Colon (tissue), 2 donors: ENCODE measurements at regions not wholly inside any gene's neighbourhood (a gene's known extent, or its start where the extent isn't known, plus 50 kb on each side); places are given as distances from the start of the nearest gene placed in this dataset.

Experiments used
- FAIRE-seq: peaks from 2 replicates; lab custom pipeline; 2012; peaks lifted over from hg19 to GRCh38; lab: Jason Lieb, UNC
- donor health status: control.
- donor health status: control.

DNA sequence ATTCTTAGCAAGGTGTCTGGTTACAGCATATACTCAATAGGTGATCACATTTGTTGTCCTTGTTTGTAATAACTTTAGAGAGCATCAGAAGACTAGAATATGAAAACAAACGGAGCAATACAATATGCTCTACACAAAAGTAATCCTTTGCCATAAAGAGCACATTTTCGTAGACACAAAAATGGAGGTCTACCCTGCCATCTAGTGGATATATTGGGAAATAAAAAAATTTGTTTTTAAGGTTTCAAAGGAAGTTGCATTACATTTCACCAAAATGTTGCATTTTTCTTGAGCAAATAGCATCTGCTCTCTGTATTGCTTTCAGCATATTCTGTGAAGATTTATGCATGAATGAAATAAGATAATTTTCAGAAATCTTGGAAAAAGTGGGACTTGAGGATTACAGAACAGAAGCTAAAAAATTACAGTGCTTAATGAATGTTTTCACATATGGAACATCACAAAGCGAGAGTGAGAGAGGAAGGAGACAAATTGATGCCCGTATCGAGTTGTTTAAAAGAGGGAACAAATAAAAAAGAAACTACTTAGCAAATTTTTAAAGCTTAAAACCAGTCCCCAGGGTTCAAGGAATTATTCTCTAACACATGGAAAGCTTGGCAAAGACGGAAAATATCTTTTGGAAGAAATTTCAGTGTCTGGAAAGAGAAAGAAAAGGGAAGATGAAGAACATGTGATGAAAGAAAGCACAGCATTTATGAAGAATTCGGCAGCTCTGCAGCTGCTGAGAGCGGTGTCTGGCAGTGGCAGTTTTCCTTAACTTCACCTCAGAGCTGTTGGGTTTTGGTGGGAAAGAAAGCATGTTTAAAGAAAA is 390.1 kb downstream of the ANKRD50 start:
- peak; percentile 61 for FAIRE-seq

DNA sequence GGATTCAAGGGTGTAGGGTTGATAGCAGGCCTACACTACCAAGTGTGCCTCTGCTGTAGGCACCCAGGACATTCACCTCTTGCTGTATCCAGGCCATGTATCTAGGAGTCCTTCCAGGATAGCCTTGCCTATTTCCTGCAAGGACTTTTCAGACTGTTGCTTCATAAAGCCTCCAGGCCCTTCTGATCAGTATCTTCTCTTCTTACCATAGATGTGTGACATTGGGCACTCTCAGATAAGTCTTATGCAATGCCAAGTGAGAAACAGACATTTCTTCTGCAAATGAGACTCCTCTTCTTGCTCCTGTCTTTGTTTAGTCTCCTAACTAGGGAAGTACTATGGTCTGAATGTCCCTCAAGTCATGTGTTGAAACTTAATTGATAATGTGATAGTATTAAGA is 386.8 kb downstream of the ANKRD50 start:
- no peak for FAIRE-seq

DNA sequence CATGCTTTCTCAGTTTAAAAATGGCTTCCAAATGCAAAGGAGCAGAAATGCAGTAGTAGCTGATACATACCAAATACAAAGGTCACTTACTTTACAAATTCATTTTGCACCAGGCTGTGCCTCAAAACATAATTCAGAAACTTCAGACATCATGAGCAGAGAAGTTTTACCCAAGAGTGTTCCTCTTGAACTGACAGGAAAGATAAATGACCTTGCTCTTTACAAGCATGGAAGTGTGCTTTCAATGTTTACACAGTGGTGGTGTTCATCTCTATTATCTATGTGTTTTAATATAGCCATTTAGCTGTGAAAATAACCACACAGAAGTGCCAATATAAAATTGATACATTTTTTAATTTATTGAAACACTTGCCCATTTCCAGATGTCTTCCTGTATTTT is 383.4 kb downstream of the ANKRD50 start:
- FAIRE-seq: no peak

DNA sequence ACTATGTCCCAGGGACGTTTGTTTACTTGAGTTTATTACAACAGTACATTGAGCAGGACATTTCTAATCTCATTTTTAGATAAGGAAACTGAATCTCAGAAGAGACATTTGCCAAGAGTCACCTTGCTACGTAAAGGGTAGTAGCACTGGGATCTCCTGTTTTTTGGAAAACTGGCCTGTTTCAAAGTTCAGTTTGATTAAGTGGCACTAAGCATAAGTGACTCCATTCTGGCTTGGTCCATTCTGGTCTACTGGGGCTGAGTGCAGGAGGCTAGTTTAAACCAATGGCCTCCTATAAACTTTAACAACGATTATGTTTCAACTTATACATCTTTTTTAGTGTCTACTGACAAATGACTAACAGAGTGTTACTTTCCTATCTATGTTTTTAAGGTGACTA is 382.5 kb downstream of the ANKRD50 start:
- no peak for FAIRE-seq

DNA sequence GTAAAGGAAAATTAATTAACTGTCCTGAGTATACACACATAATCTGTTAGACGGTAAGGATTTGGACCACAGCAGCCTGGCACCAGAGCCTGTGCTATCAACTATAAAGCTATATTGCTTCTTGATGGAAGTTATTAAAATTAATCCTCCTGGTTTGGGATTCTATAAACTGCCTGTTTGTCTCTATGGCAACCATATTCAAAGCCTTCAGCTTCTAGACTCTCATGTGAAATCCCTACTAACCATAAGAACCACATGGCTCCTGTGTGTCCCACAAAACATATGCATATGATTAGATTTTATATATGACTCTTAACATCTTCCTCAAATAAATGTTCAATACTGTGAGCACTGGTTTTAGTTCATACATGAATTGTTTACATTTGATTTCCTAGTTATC is 380.8 kb downstream of the ANKRD50 start:
- FAIRE-seq: no peak

DNA sequence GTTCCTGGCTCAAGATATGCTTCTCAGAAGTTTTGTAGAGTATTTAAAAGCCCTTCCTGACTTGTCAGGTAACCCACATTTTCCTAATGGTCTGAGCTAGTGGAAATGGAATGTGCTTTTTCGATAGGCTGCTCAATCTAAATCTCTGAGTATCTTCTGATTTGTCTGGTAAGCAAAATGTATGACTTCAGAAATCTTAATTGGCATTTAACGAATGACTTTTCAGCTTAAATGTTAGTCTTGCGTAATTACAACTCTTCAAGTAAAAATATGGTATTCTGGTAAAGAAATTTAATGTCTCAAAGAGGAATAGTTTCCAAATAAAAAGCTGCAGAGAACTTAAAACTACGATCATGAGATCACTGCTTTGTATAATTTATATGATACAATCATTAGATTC is 379.1 kb downstream of the ANKRD50 start:
- FAIRE-seq: no peak

DNA sequence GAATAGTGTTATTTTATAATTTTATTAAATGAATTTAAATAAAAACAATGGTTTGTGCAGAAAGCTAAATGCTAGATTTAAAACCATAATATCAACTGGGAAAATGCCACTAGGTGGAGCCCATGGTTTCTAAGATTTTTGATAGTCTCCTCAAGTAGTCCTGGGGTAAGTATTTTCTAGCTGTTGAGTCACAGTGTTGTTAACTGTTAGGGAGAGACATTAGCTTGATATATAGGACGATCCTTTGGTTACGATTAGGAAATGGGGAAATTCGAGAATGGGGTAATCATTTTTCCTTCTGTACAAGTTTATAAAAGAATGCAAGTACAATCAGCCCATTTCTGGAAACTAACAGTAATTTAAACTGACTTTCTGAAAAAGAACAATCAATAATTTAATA is 378.4 kb downstream of the ANKRD50 start:
- peak; percentile 88 for FAIRE-seq

DNA sequence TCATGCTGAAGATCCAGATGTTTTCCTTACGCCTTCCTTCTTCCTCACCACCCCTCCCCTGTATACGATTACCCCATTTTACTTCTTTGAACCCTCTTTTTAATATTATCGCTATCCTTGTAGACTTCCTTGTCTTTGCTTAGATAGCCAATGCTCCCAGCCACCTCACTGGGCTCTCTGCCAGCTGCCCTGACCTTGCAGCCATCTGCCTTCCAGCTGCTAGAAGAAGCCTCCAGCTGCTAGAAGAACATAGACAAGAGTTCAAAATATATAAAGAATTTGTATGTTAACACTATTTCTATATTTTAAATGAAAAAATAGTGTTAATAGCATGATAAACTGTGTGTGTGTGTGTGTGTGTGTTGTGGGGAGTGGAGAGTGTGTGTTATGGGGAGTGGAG is 374.7 kb downstream of the ANKRD50 start:
- FAIRE-seq: no peak

DNA sequence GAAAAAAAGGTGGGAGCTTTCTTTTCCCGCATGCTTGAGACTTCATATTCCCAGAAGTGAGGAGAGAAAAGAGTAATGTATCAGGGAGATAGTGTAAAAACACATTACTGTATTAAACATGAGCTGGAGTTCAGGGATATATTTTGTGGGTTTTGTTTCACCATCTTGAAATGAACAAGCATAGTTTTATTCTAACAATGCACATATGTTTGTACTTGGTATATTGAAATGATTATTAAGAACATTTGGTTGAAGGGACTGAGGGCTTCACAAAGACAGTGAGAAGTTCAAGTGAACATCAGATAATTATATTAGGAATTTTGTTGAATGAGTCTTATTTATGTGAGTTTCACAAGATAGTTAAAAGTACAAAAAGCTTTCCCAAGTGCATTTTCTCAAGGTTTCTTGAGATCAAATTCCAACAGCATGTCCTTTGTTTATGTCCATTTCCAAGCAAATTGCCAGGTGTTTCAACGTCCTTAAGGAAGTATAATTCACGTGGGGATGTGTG is 368.8 kb downstream of the ANKRD50 start:
- no peak for FAIRE-seq

DNA sequence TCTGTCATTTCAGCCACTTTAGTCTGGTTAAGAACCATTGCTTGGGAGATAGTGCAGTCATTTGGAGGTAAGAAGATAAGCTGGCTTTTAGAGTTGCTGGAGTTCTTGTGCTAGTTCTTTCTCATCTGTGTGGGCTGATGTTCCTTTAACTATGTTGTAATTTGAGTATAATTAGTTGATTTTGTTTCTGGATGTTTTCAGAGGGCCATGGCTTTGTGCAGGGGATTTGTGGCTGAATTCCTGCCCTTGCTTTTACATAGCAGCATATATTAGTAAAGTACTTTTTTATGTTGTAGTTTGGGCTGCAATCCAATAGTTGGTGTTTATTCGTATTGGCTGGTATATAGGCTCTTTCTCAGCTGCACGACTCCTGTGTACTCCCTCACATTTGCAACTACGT is 339.6 kb downstream of the ANKRD50 start:
- FAIRE-seq: no peak

DNA sequence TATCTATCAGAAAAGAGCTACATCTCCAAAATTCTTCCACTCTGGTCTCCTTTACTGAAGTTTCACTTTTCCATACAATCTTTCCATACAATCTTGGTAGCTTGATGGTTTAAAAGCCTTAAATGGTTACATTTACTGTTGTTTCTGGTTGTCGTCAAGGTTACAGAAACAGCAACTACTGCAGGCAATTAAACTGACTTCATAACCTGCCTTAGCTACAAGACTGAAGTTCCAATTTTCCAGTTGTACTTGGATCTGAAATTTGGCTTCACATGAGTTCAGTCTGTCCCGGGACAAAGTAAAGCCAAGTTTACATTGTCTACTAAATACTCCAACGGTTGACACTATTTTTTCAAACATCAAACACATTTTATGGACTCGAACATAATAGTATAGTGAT is 326.4 kb downstream of the ANKRD50 start:
- no peak for FAIRE-seq

DNA sequence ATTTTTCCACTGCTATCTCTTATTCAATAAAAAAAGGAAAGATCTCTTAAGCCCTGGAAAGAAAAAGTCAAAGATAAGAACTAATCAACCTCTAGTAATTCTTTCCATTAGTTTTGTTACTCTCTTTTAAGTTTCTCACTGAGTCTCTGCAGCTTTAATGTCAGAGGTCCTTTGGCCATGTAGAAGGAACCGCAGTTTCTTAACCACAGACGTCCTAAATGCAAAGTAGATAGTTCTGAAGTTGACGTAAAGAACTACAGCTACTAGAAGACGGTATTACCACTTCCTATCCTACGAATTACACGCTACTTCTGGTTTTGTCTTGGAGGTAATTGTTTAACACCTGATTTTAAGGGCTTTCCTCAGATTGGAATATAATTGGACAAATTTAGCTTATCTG is 325.9 kb downstream of the ANKRD50 start:
- FAIRE-seq: no peak

DNA sequence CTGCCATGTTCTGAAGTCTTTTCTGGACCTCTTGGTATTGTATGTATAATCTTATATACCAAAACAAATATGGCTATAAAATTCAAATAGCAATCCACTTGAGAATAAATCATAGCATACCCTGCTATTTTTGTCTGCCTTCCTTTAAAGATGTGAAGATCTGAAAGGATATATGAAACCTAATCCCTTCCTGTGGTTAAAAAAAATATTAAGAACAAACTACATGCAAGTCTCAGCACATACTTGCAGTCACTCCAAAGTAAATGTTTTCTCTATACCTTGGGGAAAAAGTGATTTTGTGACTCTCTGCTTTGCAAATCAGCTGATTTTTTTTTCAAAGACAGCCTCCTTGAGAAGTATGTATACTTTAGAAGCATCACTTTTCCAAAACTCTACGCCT is 322.9 kb downstream of the ANKRD50 start:
- FAIRE-seq: no peak

DNA sequence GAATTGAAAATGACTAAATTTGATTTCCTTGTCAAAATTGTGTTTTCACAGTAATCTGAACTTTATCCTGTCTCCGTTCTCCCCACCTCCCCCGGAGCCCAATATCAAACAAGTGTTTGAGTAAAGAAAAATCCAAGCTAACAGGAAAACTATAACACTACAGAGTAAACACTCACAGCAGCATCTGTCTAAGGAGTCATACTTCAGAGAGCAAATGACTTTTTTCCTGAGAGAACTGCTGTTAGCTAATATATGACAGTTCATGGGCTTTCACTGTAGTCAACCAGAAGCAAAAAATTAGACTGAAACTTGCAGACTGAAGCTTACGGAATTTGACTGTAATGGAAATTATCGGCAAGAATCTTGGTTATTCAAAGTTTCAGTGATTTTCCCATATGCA is 321.7 kb downstream of the ANKRD50 start:
- no peak for FAIRE-seq

DNA sequence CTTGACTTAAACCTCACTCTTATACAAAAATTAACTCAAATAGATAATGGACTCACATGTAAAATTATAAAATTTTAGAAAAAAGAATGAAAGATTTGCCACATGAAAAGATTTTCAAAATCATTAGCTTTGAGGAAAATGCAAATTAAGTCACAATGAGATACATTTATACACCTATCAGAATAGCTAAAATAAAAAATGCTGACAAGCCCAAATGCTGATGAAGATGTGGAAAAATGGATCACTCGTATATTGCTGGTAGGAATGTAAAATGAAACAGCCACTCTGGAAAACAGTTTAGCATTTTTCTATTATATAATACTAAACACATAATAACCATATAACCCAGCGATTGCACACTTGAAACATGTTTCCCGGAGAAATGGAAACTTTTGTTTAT is 316.2 kb downstream of the ANKRD50 start:
- FAIRE-seq: no peak

DNA sequence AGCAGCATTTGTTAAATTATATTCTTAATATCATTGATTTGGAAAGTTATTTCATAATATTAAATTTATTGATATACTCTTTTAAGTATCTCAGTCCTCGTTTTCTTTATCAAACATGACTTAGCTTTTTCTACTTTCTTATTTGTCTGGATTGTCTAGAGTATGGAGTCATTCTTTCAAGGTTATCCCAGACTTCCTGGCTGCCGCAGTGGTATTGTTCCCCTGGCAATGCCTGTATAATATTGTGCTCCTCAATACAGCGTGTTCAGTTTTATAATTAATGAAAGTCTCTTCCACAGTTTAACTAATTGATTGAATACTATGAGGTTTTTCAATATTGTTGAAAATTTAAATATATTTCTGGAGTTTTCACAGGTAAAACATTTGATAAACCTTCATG is 310.9 kb downstream of the ANKRD50 start:
- FAIRE-seq: no peak

DNA sequence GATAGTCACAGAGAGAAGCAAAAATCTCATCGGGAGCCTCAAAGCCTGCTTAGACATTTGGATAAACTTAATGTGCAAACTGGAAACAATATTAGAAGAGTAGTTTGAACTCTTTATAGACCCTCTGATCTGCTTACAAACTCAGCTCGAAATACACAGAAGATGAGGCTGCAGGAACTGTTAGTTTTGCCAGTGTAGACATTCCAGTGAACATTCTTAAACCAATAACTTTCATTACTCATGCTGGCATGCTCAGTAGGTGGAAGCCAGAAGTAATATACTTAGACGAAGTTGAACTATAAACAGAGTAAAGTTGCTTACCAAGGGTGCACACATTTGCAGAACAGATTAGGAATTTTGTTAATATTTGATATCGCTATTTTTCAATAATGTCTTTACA is 303.5 kb downstream of the ANKRD50 start:
- no peak for FAIRE-seq

DNA sequence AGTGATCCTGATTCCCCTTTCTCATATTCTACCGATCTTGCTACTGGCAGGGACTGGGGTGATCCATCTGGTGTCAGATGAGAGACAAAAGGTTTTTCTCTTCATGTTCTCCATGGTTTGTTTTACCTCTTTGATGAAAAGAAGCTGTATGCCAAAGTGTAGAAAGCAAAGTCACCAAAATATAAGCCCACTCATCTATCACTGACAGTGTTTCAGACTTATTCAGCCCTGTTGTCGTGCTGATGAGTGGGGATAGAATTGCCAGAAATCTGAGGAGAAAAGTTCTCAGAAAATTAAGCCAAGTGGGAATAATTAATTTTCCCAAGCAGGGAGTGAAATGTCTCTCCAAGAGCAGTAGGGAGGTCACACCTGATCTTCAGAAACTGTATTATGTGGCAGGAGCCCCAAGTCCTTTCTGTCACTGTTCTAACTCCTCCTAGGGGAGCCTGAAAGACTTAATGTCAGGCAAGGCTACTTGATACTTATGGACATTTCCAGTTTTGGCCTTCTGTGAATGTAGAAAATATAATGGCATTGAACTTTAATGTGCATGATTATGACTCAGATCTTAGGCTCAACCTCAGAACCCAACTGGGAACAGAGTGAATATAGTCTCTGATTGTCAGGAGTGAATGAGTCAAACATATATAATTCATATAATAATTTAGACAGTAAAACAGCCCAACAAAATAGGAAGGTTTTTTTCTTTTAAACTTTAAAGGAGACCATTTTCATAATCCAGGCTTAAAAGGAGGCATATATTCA is 298.1 kb downstream of the ANKRD50 start:
- FAIRE-seq: no peak

DNA sequence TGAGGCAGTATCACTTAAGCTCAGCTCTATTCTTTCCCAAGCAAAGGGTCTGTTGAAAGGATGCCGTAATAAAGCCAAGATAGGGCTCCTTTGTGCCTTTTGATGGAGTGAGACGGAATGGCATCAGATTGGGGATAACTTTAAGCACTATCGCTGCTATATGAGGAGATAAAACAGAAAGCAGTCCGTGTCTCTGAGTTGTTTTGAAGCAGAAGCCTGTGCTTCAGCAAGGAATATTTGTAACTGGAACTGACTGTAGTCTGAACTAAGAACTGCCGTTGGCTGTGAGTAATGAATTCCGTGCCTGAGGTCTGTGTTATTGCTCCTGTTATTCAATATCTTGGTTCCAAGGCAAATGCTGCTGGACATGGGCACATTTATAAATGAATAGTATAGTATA is 297.4 kb downstream of the ANKRD50 start:
- no peak for FAIRE-seq

DNA sequence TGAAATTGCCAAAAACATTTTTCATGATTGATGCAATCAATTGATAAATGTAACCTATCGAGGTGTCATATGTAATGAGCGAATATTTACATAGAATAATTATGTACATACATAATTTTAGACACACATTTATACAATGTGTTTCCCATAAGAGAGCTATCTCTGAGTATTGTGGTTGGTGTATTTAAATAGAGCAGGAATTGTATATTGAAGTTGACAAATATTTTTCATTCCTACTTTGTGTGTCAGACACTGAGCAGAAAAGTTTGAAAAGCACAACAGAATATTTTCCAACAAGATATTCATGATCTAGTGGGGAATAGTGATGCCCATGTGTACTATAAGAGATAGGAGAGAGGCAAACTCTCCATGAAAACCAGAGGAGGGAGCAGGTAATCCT is 295.2 kb downstream of the ANKRD50 start:
- no peak for FAIRE-seq

DNA sequence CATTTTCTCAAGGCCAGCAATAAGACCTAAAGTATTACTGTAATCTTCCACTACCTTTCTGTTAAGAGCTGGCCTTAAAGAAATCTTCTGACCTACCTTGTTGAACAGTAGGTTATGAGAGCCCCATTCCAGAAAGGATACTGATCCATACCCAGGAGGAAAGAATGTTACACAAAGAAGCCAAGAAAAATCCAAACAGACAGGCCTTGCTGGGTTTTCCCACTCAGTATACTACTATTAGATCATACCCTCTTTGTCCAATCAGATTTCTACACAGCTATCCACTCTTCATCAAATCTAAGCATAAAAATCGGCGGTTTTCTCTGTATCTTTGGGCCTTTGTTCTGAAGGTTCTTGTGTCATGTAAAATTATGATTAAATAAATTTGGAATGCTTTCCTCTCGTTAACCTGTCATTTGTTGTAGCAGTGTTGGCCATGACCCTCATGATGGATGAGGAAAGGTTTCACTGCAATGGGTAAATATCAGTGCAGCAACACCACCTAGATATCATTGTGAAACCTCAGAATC is 292.3 kb downstream of the ANKRD50 start:
- FAIRE-seq: no peak

DNA sequence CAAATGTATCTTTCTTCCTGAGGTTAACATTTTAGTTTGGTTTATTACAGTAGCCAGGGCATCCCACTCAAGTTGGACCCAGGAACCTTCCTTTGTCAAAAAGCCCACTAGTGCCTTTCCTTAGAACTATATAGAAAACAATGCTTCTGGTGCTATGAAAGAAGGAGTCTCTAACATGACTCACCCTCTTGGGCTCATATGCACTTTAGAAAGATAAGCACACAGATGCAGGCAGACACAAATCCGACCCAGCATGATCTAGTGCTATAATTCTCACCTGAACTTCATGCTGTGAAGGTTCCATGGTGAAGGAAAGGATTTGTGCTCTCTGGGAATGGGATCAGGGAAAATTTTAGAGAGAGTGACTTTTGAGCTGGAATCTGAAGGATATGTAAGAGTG is 289.4 kb downstream of the ANKRD50 start:
- FAIRE-seq: no peak

DNA sequence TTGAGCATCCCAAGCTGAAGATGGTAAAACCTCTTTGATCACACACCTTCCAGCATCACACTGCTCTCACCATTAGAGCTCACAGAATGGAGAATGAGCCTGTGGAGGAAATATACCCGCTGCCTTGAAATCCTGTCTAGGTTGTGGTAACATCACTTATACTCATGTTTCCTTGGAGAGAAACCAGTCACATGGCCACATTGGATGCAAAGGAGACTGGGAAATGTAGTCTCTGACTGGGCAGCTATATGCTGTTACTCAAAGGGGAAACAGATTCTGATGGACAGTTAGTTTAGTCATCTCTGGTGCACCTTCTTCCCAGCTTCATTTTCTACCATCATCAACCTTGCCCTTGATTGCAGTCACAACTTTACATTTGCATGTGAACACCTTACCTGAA is 286.3 kb downstream of the ANKRD50 start:
- no peak for FAIRE-seq
